ENCODE measurements at regions not wholly inside any gene's neighbourhood (a gene's known extent, or its start where the extent isn't known, plus 50 kb on each side); places are given as distances from the start of the nearest gene placed in this dataset.
"Not testable (repeated sequence)": the region's sequence is repeated elsewhere in the genome, so short reads cannot be mapped to it uniquely, and the experiment has no call there.

DNA sequence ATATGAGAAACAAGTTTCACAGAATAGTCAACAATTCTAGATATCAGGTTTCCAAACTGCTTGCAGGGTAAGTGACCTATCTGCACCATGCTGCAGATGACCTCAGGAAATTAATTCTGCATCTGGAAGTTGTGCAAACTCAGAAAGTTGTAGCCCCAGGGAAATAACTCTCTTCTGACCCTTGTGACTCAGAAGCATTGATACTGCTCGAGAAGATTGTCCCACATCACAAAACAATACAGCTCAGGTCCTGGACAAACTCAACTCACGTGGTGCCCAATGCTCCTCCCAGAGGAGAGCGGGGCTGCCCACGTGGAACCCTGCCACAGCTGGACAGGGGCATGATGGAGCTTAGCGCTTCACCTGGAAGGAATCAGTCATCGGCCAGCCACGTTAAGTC, 221.9 kb upstream of the LRRC61 start:
- not testable (repeated sequence) for DNase-seq (ENCODE audit: low read depth)

DNA sequence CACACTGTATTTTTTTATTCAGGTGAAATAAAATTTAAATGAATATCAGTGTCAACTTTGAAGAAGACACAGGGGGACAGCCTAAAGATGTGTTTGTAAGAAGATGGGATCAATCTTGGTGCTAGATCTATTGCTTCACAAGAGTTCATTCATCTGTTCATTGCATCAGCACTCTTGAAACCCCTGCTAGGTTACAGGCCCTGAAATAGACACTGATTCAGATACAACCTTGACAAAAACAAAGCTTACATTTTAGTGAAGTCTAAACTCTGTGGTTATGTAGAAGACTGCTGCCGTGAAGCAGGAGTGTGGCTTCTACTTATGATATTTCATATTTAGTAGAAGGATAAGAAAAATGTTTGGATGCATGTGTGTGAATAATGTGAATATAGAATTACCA, 215.9 kb upstream of the LRRC61 start:
- not testable (repeated sequence) for DNase-seq (ENCODE audit: low read depth)

DNA sequence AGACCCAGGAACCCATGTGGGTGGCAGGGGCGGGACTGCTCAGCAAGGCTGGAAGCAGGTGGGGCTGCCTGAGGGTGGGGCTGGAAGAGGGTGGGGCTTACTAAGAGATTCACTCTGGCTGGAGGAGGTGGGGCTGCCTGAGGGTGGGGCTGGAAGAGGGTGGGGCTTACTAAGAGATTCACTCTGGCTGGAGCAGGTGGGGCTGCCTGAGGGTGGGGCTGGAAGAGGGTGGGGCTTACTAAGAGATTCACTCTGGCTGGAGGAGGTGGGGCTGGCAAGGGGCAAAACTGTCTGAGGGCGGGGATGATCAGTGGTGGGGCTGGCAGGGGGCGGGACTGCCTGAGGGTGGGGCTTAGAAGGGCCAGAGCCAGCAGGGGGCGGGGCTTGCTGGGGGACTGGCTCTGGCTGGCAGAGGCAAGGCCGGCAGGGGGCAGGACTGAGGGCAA, 212.8 kb upstream of the LRRC61 start:
- not testable (repeated sequence) for DNase-seq (ENCODE audit: low read depth)

DNA sequence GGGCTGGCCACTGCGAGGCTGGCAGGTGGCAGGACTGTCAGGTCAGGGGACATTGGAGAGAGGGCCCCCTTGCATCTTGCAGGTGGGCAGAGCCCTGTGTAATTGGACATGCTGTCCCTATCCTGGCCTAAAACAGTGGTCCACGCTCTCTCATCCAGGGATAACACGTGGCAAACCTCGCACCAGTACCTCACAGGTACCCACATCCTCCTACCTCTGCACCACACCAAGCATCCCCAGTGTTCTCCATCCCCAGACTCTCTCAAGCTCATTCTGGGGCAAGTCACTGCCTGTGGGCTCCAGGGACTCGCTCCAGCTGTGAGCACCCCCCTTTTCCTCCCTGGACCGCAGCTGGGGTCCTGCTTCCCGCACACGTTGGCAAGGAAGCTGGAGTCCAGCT, 212.3 kb upstream of the LRRC61 start:
- DNase-seq (ENCODE audit: low read depth) = not testable (repeated sequence)

- not testable (repeated sequence) for DNase-seq (ENCODE audit: low read depth)
These were observed 211.6 kb upstream of the LRRC61 start for GRCh38 chr7:150111373-150112139.

DNA sequence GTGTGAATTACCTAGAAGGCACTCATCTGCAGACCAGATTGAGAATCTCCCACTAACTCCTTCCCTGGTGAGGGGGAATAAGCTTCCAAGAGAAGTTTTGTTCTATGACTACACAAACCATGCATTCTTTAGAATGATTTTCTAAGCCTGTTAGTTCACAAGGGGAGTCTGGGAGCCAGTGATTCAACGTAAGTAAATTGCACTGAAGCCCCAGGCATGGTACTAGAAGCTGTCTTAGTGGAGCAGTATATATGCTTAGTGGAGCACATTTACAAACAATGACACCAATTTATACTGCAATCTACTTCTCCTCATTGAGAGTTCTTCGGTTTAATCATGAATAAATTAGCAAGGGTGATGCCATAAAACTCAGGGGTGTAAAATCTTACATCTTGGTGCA, 209.9 kb upstream of the LRRC61 start:
- DNase-seq (ENCODE audit: low read depth) = not testable (repeated sequence)

DNA sequence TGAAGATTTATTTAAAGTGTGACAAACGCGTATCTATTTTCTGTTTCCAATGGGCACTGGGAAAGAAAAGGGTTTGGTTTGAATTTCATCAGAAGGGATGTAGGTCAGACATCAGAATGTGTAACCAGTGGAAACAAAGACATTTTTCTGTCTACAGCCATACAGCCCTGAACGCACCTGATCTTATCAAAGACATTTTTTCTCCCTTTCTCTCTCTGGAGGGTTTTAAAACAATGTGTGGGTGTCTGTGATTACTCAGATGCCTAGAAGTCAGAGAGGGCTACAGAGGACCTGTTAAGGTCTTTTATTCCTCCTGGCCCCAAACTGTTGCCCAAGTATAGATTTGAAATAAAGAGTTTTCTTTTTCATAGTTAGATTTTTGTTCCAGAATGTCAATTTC, 208.6 kb upstream of the LRRC61 start:
- not testable (repeated sequence) for DNase-seq (ENCODE audit: low read depth)

- not testable (repeated sequence) for DNase-seq (ENCODE audit: low read depth)
These were observed 203.2 kb upstream of the LRRC61 start for GRCh38 chr7:150119966-150120365.

- DNase-seq (ENCODE audit: low read depth) = not testable (repeated sequence)
These were observed 197.3 kb upstream of the LRRC61 start for GRCh38 chr7:150125831-150126230.

DNA sequence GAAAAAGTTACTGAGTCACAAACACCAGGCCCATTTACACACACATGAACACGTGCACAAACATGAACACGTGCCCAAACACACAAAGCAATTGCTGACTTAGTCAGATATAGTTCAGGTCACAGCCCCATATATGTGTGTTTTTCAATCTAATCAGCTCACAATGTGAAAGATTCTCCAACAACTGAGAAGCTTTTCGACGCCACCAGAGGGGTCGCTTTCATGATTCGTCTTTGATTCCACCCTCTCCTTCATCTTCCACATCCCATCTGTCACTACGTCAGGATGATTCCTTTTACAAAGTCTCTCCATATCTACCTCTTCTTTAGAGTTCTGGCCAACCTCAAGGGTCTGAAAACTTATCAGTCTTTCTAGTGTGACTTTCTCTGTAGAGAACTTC, 188.7 kb upstream of the LRRC61 start:
- DNase-seq (ENCODE audit: low read depth) = not testable (repeated sequence)

GRCh38 chr7:150135620-150136190, 187.4 kb upstream of the LRRC61 start:
- not testable (repeated sequence) for DNase-seq (ENCODE audit: low read depth)

DNA sequence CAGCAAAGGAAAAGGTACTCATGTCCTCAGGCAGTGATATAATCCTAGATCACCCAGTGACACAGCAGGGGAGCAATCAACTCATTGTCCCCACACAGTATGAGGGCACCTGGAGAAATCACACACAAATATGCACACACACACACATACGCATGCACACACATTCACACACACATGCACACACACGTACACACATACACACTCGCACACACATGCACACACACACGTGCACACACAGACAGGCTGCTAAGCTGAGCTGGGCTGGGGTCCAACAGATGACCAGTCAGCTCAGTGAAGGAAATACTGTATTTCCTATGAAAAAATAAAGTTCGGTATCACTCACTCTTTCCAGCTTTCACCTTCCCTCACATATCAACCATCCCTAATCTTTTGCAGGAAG, 183.3 kb upstream of the LRRC61 start:
- DNase-seq (ENCODE audit: low read depth) = not testable (repeated sequence)

- not testable (repeated sequence) for DNase-seq (ENCODE audit: low read depth)
These were observed 181.4 kb upstream of the LRRC61 start for GRCh38 chr7:150141525-150142345.

DNA sequence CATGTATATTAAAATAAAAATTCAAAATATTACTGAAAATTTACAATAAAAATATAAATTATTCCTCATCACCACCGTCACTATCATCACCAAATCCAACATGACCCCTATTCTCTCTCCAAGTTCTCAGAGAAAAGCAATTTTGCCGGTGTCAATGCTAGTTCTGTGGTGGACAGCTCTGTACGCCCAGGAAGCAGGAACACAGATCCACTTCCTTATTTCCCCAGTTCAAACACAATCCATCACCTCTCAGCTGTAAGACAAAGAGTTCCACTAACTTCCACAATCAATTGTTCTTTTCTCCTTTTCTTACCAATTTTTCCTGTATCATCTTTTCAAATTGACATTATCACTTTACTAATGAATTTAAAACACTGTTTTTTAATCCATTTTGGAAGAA, 177.0 kb upstream of the LRRC61 start:
- DNase-seq (ENCODE audit: low read depth) = not testable (repeated sequence)

GRCh38 chr7:150147524-150147923, 175.6 kb upstream of the LRRC61 start:
- DNase-seq (ENCODE audit: low read depth) = not testable (repeated sequence)

DNA sequence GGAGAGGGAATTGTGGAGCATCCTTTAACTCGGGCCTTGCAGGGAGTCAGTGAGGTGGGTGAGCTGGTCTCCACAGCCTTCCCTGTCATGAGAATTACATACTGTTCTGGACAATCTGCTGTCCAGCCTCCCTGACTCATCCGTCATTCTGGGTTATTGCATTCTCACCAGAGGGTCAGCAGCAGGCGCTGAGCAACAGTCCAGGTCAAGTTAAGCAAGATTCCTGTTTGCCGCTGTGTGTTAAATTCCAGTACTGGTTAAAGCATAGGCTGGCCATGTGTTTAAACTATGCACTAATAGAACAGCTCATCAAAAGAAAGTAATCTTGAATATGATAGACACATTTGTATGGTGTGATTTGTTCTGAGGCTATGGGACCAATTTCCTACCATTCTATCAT, 167.1 kb upstream of the LRRC61 start:
- not testable (repeated sequence) for DNase-seq (ENCODE audit: low read depth)

DNA sequence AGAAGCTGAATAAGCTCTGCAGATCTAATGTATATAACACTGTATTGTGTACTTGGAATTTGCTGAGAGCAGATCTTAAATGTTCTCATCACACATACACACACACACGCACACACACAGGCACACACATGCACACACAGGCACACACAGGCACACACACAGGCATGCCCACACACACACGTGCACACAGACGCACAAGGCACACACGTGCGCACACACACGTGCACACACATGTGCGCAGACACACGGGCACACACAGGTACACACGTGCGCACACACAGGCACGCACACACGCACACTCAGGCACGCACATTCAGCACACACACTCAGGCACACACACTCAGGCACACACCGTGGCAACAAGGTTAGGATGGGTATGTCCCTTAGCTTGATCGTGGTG, 164.5 kb upstream of the LRRC61 start:
- not testable (repeated sequence) for DNase-seq (ENCODE audit: low read depth)

- not testable (repeated sequence) for DNase-seq (ENCODE audit: low read depth)
These were observed 153.6 kb upstream of the LRRC61 start for GRCh38 chr7:150169515-150169914.

DNA sequence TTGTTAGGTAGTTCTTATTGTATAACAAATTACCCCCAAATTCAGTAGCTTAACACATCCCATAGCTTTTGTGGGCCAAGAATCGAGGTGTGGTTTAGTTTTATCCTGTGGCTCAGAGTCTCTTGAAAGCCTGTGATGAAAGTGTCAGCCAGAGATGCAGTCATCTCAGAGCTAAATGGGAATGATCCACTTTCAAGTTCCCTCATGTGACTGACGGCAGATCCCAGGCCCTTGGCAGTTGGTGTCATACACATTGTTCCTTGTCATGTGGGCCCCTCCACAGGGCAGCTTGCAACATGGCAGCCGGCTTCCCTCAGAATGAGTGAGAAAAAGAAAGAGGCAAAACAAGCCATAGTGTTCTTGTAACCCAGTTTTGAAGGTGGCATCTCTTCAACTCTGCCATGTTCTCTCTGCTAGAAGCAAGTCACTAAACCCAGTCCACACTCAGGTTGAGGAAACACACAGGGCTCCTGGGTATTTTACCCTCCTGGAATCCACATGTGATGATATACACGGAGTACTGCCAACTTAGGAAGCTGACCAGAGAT, 153.1 kb upstream of the LRRC61 start:
- DNase-seq (ENCODE audit: low read depth) = not testable (repeated sequence)

DNA sequence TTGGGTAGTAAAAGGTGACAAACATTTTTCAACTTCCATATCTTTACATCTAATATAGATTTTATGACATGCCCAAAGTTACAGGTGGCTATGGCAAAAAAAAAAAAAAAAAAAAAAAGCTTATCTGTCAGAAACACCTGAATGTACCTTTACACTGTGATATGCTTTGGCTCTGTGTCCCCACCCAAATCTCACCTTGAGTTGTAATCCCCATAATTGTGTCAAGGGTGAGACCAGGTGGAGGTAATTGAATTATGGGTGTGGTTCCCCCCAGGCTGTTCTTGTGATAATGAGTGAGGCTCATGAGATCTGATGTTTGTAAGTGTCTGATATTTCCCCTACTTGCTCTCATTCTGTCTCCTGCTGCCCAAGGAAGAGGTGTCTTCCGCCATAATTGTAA, 139.6 kb upstream of the LRRC61 start:
- DNase-seq (ENCODE audit: low read depth) = not testable (repeated sequence)

DNA sequence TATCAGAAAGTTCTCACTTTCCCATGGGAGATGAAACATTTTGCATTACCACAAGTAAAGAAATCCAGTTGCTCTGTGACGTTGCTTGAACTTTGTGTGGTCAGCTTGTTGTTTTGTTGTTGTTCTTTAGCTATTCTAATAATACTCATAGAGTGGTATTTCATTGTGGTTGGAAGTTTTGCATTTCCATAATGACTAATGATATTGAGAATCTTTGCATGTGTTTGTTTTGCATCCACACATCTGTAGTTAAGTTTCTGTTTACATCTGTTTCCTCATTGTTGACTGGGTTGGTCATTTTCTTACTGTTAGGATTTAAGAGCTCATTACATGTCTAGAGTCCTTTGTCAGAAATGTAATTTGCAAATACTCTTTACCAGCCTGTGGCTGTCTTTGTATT, 133.2 kb upstream of the LRRC61 start:
- DNase-seq (ENCODE audit: low read depth) = not testable (repeated sequence)

DNA sequence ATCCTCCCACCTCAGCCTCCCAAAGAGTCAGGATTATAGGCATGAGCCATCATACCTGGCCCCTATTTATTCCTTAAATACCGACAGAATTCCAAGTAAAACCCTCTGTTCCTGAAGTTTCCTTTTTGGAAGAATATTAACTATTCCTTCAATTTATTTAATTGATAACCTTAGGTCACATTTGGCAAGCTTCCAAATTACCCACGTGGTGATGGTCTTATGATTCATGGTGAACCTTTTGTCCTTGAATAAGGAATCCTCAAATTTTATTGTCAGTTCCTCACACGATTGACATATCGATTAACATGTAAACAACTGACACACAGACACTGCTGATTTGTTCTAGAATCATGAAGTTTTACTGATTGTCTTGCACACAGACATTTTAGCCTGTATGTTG, 130.6 kb upstream of the LRRC61 start:
- DNase-seq (ENCODE audit: low read depth) = not testable (repeated sequence)

All from stimulated activated CD8-positive, alpha-beta memory T cell treated with anti-CD3 and anti-CD28 coated beads, Interleukin-15, amount 100 ng/mL, for 24 hours (primary cell).